Transverse colon (tissue), 3 donors: ENCODE measurements at regions not wholly inside any gene's neighbourhood (a gene's known extent, or its start where the extent isn't known, plus 50 kb on each side); places are given as distances from the start of the nearest gene placed in this dataset.

Source experiments
- POLR2A ChIP-seq: fragments of 450-650 bp; IDR thresholded peaks from one replicate; pipeline ENCODE4 v1.6.1; 2016; ENCODE audit warnings: antibody characterized with exemption, mild to moderate bottlenecking, moderate library complexity
- TF ChIP-seq, protein P1 (sequence below), 5 experiments: fragments of 200-600 bp in 3 of 5; fragments of 450-650 bp in 2 of 5; sonication (generic) in 3 of 5; IDR thresholded peaks; 1 replicate in 2 of 5; 2 replicates in 3 of 5; pipeline ENCODE4 v1.5.1; 2016 to 2017; ENCODE audit warnings: antibody characterized with exemption in 5 of 5, inconsistent platforms in 3 of 5, mild to moderate bottlenecking in 2 of 5, moderate library complexity in 1 of 5

DNA sequence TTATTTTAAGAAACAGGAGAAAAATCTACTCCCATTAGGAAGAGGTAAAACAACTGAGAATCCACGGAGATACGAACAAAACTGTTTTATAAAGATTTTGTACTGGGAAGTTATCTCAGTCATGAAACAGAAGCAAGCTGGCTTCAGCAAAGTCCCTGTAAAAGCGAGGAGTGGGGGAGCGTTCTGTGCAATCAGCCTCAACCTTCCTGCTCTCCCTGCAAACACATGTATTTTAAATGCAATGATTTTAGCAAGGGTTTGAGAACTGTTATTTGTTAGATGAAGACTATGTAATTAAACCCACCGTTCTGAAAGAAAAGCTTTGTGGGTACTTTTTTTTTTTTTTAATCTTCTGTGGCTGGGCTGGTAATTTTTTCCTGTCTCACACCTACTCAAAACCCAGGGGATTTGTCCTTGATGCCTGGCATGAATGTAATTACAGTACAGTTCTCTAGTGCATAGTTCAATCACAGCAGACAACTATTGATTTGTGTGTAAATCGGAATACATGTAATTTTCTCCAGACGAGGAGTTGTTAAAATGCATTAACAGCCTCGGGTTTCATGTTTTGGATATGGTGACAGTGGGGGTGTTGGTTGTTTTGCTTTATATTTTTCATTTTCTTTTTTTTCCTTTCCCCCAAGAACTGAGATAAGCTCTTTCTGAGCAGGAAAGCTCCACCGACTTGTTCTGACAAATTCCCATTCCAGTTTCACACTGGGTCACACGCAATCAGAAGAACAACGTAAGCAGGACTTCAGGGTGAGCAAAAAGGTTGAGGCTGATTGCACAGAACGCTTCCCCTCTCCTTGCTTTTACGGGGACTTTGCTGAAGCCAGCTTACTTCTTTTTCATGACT lies 153.6 kb downstream of the PHLDA1 start:
- TF ChIP-seq, protein P1, sequence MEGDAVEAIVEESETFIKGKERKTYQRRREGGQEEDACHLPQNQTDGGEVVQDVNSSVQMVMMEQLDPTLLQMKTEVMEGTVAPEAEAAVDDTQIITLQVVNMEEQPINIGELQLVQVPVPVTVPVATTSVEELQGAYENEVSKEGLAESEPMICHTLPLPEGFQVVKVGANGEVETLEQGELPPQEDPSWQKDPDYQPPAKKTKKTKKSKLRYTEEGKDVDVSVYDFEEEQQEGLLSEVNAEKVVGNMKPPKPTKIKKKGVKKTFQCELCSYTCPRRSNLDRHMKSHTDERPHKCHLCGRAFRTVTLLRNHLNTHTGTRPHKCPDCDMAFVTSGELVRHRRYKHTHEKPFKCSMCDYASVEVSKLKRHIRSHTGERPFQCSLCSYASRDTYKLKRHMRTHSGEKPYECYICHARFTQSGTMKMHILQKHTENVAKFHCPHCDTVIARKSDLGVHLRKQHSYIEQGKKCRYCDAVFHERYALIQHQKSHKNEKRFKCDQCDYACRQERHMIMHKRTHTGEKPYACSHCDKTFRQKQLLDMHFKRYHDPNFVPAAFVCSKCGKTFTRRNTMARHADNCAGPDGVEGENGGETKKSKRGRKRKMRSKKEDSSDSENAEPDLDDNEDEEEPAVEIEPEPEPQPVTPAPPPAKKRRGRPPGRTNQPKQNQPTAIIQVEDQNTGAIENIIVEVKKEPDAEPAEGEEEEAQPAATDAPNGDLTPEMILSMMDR (IDR thresholded peaks at IDR 0.05): no peak
- TF ChIP-seq POLR2A: no peak
